SU-DHL-6 (cell line): ENCODE measurements at regions not wholly inside any gene's neighbourhood (a gene's known extent, or its start where the extent isn't known, plus 50 kb on each side); places are given as distances from the start of the nearest gene placed in this dataset.

Experiments used
- EZH2phosphoT487 ChIP-seq: fragments of 200-600 bp; sonication (generic), shearing (Covaris generic); conservative IDR thresholded peaks from 2 replicates; pipeline ENCODE4 v1.6.1; 2018; ENCODE audit warnings: mild to moderate bottlenecking, antibody characterized with exemption, low read length, moderate library complexity, mixed read lengths
- TF ChIP-seq, protein P1 (sequence below): fragments of 200-600 bp; sonication (generic); IDR thresholded peaks from one replicate; pipeline ENCODE4 v1.5.1; 2017; ENCODE audit warnings: antibody characterized with exemption, mild to moderate bottlenecking, low read length, moderate library complexity; ENCODE audit not compliant: insufficient read depth, poor library complexity, severe bottlenecking

DNA sequence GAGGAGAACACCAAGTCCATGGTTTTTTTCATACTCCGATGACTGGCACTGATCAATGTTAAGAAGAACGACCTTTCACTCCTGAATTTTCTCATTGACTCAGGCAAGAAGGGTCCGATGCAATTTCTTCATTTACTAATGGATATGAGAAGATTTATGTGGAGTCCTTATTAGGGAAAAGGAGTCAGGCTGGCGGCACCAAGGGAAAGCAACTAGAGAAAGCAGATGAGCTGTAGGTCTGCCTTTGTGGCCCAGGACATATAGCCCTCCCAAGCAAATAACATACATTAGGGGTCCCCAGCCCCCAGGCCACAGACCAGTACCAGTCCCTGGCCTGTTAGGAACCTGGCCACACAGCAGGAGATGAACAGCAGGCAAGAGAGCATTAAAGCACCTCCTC, 206.8 kb downstream of the KBTBD8 start:
- TF ChIP-seq, protein P1, sequence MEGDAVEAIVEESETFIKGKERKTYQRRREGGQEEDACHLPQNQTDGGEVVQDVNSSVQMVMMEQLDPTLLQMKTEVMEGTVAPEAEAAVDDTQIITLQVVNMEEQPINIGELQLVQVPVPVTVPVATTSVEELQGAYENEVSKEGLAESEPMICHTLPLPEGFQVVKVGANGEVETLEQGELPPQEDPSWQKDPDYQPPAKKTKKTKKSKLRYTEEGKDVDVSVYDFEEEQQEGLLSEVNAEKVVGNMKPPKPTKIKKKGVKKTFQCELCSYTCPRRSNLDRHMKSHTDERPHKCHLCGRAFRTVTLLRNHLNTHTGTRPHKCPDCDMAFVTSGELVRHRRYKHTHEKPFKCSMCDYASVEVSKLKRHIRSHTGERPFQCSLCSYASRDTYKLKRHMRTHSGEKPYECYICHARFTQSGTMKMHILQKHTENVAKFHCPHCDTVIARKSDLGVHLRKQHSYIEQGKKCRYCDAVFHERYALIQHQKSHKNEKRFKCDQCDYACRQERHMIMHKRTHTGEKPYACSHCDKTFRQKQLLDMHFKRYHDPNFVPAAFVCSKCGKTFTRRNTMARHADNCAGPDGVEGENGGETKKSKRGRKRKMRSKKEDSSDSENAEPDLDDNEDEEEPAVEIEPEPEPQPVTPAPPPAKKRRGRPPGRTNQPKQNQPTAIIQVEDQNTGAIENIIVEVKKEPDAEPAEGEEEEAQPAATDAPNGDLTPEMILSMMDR, result no peak
- TF ChIP-seq EZH2phosphoT487, result no peak
